ENCODE measurements at regions not wholly inside any gene's neighbourhood (a gene's known extent, or its start where the extent isn't known, plus 50 kb on each side); places are given as distances from the start of the nearest gene placed in this dataset.

DNA sequence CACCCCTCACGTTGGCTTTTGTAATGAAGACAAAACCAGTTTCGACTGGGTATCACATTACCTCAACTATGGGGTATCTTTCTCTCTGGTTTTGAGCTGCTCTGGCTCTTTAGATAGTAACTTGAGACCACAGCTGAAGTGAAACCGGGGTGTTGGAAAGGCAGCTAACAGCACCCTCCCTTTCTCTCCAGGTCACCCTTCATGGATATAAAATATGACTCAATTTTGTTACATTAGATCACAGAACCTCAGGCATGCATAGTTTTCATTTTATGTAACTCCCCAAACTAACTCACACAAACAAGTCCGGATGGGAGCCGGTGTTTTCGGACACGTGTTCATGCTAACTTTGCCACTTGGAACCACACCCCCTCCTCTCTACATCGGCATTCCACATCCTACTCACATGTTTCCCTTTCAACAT is 90.7 kb downstream of the NR2F2 start:
- TF ChIP-seq, protein P1, sequence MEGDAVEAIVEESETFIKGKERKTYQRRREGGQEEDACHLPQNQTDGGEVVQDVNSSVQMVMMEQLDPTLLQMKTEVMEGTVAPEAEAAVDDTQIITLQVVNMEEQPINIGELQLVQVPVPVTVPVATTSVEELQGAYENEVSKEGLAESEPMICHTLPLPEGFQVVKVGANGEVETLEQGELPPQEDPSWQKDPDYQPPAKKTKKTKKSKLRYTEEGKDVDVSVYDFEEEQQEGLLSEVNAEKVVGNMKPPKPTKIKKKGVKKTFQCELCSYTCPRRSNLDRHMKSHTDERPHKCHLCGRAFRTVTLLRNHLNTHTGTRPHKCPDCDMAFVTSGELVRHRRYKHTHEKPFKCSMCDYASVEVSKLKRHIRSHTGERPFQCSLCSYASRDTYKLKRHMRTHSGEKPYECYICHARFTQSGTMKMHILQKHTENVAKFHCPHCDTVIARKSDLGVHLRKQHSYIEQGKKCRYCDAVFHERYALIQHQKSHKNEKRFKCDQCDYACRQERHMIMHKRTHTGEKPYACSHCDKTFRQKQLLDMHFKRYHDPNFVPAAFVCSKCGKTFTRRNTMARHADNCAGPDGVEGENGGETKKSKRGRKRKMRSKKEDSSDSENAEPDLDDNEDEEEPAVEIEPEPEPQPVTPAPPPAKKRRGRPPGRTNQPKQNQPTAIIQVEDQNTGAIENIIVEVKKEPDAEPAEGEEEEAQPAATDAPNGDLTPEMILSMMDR (IDR thresholded peaks at IDR 0.05; ENCODE audit: borderline replicate concordance, extremely low read depth, low read length, poor library complexity, severe bottlenecking), result no peak
- no peak for TF ChIP-seq EZH2 (IDR thresholded peaks at IDR 0.05; ENCODE audit: borderline replicate concordance, low read depth, low read length, severe bottlenecking)
